GM19452 (cell line): ENCODE measurements at regions not wholly inside any gene's neighbourhood (a gene's known extent, or its start where the extent isn't known, plus 50 kb on each side); places are given as distances from the start of the nearest gene placed in this dataset.

Source experiments
- ATAC-seq: cut with Tn5 transposase; IDR thresholded peaks from one replicate; pipeline ENCODE4 v1.9.1; 2021; ENCODE audit not compliant: unreplicated experiment

DNA sequence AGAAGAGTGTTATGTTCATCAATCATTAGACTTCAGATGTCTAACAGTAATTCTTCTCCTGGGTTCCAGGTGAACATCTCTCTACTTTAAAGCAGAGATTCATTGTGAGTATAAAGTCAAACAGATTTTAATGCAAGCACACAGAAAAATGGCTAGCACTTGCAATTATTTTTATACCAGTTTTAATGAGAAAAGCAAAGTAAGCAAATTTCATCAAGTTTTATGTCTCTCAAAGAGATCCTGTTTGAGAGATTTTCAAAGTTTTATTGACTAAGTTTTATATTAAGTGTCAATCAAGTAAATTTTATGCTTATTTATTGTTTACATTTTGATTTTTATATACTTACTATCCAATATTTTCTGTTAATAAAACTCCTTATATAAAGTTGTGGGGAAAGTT, 1628.5 kb downstream of the HACE1 start:
- no peak for ATAC-seq

- ATAC-seq: no peak
These were observed 1643.9 kb downstream of the HACE1 start for GRCh38 chr6:103215847-103216246.

DNA sequence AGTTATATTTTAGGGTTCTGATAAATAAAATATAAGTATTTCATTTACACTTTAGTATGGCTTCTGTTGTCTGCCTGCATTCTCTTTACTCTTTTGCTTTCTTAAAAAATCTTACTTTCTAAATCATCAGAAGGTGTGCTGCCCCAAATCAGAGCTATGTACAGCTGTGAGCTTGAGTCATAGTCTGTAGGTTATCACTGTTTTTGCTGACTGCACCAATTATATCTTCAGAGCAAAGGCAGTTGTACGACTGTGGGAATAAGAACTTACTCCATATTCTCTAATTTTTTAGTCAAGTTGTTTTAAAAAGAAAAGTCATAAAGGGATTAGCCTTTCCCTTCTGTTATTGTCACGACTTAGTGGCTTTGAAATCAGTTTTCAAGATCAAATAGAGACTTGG, 1649.0 kb downstream of the HACE1 start:
- ATAC-seq: no peak

DNA sequence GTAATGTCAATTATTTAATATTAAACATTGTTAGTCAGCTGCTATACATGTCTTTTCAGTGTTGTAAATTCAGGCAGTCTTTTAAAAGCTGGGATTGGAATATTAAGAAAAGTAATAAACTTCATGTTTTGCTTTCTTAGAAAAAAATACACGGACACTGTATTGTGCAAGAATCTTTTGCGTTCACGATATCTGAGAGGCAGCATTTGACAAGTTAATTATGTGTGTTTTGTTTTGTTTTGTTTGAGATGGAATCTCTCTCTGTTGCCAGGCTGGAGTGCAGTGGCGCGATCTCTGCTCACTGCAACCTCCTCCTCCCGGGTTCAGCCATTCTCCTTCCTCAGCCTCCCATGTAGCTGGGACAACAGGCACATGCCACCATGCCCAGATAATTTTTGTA, 1661.3 kb downstream of the HACE1 start:
- ATAC-seq: no peak

DNA sequence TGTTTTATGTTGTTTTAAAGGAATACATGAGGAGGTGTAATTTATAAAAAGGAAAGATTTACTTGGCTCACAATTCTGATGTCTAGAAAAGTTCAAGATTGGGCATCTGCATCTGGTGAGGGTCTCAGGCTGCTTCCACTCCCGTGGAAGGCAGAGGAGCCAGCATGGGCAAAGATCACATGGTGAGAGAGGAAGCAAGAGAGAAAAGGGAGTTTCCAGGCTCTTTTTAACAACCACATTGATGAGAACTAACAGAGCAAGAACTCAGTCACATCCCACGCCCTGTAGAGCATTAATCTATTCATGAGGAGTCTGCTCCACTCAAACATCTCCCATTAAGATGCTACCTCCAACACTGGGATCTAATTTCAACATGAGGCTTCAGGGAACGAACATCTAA, 1666.3 kb downstream of the HACE1 start:
- ATAC-seq: no peak

DNA sequence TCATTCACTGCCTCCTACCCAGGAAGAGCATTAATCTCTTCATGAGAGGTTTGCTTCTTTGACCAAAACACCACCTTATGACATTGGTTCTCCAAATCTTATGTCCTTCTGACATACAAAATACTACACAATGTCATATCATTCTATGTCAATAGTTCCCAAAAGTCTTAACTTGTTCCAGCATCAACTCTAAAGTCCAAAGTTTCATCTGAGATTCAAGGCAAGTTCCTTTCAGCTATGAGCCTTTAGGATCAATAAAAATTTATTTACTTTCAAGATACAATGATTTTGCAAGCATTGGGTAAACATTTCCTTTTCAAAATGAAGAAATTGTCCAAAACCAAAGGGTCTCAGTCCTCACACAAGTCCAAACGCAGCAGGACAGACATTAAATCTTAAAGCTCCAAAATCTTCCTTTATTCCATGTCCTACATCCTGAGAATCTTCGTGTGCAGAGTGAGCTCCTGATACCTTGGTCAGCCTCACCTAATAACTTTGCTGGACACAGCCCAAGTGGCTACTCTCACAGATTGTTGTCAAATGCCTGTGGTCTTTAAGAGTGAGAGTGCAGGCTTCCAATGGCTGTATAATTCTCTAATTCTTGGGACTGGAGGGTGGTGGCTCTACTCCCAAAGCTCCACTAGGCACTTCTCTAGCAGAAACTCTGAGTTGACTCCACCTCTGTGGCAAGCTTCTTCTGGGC, 1668.2 kb downstream of the HACE1 start:
- no peak for ATAC-seq

GRCh38 chr6:103184776-103185175, 1674.9 kb downstream of the HACE1 start:
- ATAC-seq: no peak

DNA sequence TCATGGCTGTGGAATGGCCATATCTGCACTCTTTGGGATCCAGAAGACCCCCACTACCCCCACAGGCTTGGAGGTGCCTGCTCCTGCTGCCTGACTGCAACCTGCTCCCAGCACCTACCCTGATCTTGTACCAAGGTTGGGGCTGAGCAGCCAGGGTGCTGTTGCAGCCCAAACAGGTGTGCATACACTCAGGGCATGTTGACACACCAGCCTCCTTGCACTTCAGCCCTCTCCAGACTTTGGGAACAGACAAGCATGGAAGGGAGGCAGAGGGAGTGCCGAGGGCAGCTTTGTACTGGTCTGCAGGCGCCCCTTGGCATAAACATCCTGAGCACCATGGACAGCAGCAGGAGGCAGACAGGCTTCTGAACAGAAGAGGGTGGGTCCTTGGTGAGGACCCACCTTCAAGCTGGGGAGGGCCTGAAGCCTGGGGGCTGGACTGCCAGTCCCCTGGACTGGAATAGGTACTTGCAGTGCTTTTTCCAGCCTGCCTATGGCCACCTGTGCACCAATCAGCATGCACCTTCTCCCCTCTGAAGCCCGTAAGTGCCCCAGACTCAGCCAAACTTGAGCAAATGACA, 1675.8 kb downstream of the HACE1 start:
- ATAC-seq: no peak

DNA sequence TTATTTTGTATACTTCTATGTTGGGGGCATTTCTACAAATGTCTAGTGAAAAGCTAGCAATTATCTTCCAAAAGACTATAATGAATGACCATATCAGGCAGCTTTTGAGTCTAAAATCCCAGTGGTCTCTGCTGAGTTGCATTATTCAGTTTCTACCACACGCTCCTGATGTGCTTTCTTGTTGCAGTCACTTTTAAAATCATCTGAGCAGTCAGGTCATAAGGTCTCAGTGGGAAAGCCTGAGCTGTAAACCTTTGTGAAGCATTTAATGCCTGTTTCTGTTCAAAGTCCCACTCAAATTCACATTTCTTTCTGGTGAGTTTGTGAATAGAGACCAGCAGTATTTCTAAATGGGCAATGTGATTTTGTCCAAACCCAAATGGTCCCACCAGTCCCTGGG, 1681.5 kb downstream of the HACE1 start:
- no peak for ATAC-seq

GRCh38 chr6:103177791-103178190, 1681.9 kb downstream of the HACE1 start:
- ATAC-seq: no peak

GRCh38 chr6:103175056-103175455, 1684.7 kb downstream of the HACE1 start:
- ATAC-seq: no peak

DNA sequence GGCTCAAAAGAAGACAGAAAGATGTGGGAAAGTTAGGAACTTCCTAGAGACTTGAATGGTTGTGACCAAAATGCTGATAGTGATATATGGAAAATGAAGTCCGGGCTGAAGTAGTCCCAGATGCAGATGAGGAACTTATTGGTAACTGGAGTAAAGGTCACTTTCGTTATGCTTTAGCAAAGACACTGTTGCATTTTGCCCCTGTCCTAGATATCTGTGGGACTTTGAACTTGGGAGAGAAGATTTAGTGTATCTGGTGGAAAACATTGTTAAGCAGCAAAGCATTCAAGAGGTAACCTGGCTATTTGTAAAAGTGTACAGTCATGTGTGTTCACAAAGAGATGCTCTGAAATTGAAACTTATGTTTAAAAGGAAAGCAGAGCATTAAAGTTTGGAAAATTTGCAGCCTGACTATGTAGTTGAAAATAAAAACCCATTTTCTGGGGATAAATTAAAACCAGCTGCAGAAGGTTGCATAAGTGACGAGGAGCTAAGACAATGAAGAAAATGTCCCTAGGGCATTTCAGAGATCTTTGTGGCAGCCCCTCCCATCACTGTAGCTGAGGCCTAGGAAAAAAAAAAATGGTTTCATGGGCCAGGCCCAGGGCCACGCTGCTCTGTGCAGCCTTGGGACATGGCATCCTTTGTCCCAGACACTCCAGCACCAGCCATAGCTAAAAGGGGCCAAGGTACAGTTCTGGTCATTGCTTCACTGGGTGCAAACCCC, 1692.2 kb downstream of the HACE1 start:
- no peak for ATAC-seq

DNA sequence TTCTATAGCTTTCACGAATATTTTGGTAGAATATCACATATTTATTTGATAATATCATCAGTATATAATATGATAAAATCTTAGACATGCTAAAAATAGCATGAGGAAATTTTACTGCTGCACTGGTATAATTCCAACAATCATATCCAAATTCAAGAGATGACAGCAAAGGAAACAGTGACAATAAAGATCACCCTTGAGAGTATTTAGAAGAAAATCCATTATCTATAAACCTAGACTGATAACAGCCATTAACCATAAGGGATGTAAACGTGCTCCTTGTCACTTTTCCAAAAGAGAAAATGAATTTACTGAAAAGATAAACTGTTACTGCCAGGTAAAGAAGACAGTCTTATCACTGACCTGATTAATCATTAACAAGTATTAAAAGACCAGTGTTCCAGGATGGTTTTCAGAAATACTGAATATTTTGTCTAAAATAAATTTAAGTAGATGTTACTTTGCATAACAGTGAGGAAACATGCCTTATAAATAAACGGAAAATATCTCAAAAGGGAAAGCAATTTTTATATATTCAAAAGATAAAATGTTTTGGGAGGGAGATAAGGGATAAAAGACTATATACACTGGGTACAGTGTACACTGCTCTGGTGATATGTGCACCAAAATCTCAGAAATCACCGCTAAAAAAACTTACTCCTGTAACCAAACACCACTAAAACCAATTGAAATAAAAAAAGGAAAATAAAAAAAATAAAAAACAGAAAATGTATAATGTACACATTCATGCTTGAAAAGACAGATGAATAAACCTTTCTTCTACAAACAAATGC, 1704.7 kb downstream of the HACE1 start:
- no peak for ATAC-seq

DNA sequence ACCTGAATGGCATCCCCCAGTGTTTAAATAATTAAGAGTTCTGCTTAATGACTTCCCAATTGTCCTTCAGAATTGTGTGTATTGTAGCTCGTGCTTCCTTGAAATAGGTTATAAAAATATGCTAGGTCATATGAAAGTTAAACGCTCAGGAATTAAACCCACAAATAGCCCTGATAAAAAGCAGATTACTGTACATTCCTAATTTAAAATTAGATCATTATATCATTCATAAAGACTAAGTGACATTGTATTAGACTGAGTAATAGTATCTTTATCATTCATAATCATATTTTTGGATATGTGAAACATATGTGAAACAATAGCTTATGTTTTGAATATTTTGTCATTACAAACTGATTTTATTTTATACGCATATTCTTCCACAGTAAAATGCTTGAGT, 1706.7 kb downstream of the HACE1 start:
- no peak for ATAC-seq

- no peak for ATAC-seq
These were observed 1716.8 kb downstream of the HACE1 start for GRCh38 chr6:103142902-103143301.

DNA sequence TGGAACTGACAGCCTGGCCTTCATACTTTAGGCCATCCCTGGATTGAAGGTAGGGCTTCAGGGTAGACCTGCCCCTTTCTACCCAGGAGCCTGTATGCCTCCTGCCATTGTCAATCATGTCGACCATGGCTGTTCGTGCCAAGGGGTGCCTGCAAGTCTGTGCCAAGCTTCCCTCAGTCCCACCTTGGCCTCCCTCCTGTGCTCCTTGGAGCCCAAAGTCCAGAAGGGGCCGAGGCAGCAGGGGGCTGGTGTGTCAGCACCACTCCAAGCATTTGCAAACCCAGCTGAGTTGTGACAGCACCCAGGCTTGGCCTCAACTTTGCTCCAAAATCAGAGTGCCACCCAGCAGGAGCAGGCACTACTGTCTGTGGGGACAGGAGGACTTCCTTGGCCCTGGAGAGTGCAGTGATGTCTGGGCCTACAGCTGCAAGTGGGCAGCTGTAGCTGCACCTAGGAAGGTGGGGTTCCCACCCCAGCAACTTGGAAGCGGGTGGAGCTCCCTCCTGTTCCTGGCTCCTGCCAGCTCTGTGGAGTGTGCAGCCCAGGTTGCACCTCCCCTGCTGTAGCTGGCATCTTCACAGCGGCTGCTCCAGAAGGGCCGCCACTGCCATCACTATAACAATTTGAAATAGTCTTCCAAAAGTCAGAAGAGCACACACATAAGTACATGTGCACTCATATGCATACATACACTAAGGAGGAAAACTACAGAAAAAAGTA, 1719.3 kb downstream of the HACE1 start:
- ATAC-seq: no peak

DNA sequence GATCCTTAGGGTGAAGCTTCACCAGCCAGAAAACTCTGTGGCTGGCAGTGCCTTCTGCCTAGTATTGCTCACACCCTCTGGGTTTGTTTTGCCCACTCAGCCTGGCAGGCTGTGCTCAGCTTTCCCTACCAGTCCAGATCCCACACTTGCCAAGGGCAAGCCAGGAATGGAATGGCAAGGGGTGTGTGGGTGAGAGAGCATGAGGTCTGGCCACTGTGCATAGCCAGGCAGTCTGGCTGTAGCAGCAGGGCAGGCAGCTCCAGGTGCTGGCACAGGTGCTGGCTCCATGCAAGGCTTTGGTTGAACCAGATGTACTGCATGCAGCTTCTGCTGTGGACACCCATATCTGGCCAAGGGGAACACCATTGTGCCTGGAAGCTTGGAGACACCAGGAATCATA, 1720.3 kb downstream of the HACE1 start:
- no peak for ATAC-seq

DNA sequence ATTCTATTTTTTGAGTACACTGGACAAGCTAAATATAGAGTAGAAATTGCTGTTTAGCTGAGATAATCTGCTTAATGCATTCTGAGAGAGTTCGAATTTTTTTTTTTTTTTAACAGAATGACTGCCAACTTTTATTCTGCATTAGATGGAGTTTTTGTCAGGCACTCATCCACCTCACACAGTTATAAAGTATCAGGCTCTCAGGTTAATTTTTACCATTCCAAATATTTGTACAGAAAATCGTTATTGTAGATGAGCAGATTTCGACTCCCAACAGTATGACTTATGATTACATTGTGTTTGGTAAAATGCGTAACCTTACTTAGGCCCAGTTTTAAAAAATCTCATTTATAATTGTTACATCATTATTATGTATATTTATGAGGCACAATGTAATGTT, 1731.0 kb downstream of the GRIK2 start:
- no peak for ATAC-seq

GRCh38 chr6:103122766-103123601, 1729.5 kb downstream of the GRIK2 start:
- ATAC-seq: no peak

DNA sequence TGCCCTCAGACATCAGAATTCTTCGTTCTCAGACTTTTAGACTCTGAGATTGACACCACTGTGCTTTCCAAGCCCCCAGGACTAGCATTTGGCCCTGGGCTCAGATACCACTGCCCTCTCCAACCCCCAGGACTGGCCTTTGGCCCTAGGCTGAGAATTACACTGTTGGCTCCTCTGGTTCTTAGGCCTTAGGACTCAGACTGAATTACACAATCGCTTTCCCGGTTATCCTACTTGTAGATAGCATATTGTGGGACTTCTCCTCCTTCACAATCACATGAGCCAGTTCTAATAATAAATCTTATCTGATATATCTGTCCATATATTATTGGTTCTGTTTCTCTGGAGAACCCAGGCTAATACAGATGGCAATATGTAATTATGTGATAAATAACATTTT, 1725.5 kb downstream of the GRIK2 start:
- no peak for ATAC-seq
